BE2C (cell line): ENCODE measurements at regions not wholly inside any gene's neighbourhood (a gene's known extent, or its start where the extent isn't known, plus 50 kb on each side); places are given as distances from the start of the nearest gene placed in this dataset.

Source experiments
- DNase-seq: peaks from one replicate; pipeline ENCODE4 v3.0.0-alpha.2; 2020
- H3K27me3 ChIP-seq: fragments of 250-450 bp; sonication (Bioruptor Pico); 2 replicates; pipeline ENCODE4 v1.5.1; 2020; ENCODE audit warnings: mild to moderate bottlenecking
- H3K36me3 ChIP-seq: fragments of 250-450 bp; sonication (Bioruptor Pico); 2 replicates; pipeline ENCODE4 v1.5.1; 2020; ENCODE audit warnings: mild to moderate bottlenecking
- H3K4me1 ChIP-seq: fragments of 250-450 bp; sonication (Bioruptor Pico); 2 replicates; pipeline ENCODE4 v1.5.1; 2020
- H3K4me3 ChIP-seq: 2 replicates; pipeline ENCODE4 v1.5.1; 2011; ENCODE audit warnings: low read depth, low read length
- H3K9me3 ChIP-seq: fragments of 250-450 bp; sonication (Bioruptor Pico); 2 replicates; pipeline ENCODE4 v1.5.1; 2020
- TF ChIP-seq, protein P1 (sequence below): IDR thresholded peaks from 2 replicates; pipeline ENCODE4 v1.5.1; 2012; ENCODE audit warnings: mild to moderate bottlenecking, low read depth, low read length

DNA sequence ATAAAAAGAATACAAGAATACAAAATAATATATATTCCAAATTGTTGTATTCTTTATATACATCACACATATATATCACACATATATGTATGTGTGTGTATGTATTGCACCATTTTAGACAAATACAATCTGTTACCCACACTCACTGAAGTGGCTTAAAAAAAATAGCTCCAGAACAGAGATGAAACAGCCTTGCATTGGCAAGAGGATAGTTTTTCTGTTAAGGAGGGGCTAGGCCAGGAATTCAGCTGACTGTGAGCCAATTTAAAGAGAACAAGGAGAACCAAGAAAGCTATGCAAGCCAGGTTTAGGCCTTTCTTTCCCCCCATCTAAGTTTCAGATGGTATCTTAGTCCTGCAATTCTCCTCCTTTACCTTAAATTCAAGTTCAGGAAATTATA lies 257.5 kb downstream of the MZT1 start:
- H3K4me1 ChIP-seq, result no peaks in the 10 kb centered on the region
- DNase-seq, result no peak
- H3K4me3 ChIP-seq, result no peak overlapping the region
- no peaks in the 10 kb centered on the region for H3K36me3 ChIP-seq
- H3K27me3 ChIP-seq, result no peaks in the 10 kb centered on the region
- H3K9me3 ChIP-seq, result no peaks in the 10 kb centered on the region
- TF ChIP-seq, protein P1, sequence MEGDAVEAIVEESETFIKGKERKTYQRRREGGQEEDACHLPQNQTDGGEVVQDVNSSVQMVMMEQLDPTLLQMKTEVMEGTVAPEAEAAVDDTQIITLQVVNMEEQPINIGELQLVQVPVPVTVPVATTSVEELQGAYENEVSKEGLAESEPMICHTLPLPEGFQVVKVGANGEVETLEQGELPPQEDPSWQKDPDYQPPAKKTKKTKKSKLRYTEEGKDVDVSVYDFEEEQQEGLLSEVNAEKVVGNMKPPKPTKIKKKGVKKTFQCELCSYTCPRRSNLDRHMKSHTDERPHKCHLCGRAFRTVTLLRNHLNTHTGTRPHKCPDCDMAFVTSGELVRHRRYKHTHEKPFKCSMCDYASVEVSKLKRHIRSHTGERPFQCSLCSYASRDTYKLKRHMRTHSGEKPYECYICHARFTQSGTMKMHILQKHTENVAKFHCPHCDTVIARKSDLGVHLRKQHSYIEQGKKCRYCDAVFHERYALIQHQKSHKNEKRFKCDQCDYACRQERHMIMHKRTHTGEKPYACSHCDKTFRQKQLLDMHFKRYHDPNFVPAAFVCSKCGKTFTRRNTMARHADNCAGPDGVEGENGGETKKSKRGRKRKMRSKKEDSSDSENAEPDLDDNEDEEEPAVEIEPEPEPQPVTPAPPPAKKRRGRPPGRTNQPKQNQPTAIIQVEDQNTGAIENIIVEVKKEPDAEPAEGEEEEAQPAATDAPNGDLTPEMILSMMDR, result no peak

DNA sequence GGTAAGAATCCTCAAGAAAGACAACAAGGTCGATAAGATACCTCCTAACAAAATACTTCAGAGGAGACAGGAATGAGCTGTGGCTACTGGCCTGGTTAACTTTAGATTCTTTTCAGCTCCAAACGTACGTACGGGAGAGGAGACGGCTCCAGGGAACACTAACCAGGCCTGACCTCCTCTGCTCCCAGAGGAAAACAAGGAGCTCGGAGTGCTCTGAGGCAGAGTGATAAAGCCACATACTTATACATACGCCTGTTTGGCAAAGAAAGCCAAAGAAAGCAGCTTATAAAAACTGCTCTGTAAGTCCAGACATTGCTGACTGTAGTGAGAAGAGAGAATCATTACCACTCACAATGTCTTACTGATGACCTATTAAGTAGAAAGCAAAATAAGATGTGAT lies 263.9 kb downstream of the MZT1 start:
- DNase-seq, result peak; percentile 39
- TF ChIP-seq, protein P1, result no peak
- H3K27me3 ChIP-seq, result no peaks in the 10 kb centered on the region
- no peaks in the 10 kb centered on the region for H3K9me3 ChIP-seq
- H3K36me3 ChIP-seq, result no peaks in the 10 kb centered on the region
- no peak overlapping the region for H3K4me3 ChIP-seq
- H3K4me1 ChIP-seq, result 0 out of 2 replicates have a peak, but pooled peaks cover 4% of the 10 kb centered on the region

DNA sequence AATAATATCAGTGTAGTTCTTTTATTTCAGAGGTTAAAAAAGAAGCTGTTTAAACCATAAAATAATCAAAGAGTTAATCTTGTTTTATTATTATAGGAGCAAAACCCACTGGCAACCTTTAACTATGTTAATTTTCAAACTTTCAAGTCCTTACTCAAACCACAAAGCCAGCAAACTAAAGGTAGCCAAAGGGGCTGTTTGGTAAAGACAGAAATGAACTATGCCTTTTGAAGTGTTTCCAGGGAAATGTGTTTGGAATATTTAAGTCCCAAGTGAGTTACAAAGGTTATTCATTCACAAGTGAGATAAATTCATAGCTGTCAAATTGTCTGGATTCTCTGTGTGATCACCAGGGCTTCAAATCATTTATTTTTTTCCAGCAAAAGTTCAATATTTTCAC lies 264.7 kb downstream of the MZT1 start:
- Histone ChIP-seq H3K36me3 (no peaks in the 10 kb centered on the region), H3K27me3 (no peaks in the 10 kb centered on the region), H3K4me1 (0 out of 2 replicates have a peak, but pooled peaks cover 4% of the 10 kb centered on the region), H3K9me3 (no peaks in the 10 kb centered on the region), H3K4me3 (no peak overlapping the region)
- TF ChIP-seq, protein P1, result no peak
- no peak for DNase-seq

DNA sequence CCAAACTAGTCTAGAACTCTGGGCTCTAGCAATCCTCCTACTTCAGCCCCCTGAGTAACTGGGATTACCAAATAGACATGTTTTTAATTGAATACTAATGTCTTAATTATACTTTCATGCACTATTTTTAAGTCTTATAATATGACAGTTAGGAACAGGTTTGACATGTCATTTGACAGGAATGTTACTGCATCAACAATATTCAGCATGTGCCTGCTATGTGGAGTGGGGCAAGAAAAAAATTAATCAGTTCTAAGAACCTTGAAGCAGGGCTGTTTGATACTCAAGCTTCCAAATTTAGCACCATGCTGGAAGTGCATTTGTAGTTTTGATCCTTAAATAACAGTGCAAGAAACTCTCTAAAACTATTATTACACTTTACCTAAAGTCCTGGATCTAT lies 265.3 kb downstream of the MZT1 start:
- H3K9me3 ChIP-seq, result no peaks in the 10 kb centered on the region
- no peak for DNase-seq
- H3K36me3 ChIP-seq, result no peaks in the 10 kb centered on the region
- H3K4me3 ChIP-seq, result no peak overlapping the region
- 0 out of 2 replicates have a peak, but pooled peaks cover 4% of the 10 kb centered on the region for H3K4me1 ChIP-seq
- H3K27me3 ChIP-seq, result no peaks in the 10 kb centered on the region
- TF ChIP-seq, protein P1, result no peak

GRCh38 chr13:72458701-72459100 lies 268.7 kb downstream of the MZT1 start:
- DNase-seq, result no peak
- Histone ChIP-seq H3K36me3 (no peaks in the 10 kb centered on the region), H3K4me3 (no peak overlapping the region), H3K27me3 (no peaks in the 10 kb centered on the region), H3K9me3 (no peaks in the 10 kb centered on the region), H3K4me1 (0 out of 2 replicates have a peak, but pooled peaks cover 3% of the 10 kb centered on the region)
- TF ChIP-seq, protein P1, result no peak

DNA sequence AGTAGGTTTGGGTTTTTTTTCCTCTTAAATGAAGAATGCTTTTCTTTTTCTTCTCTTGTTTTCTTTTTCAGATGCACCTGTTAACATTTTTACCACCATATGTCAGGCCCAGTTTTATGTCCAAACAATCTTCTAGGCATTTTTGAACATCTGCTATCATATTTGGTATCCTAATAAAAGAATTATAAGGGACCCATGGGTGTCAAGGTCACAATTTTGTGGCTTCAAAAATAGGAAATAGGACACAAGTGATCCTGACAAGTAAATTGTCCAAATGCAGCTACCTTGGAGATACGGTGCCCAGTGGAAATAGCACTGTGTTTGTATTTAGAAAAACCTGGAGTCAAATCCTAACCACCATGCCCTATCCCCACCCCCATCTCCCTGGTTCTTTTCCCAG lies 270.3 kb downstream of the MZT1 start:
- no peak for DNase-seq
- Histone ChIP-seq H3K4me3 (no peak overlapping the region), H3K27me3 (no peaks in the 10 kb centered on the region), H3K4me1 (no peaks in the 10 kb centered on the region), H3K9me3 (no peaks in the 10 kb centered on the region), H3K36me3 (no peaks in the 10 kb centered on the region)
- TF ChIP-seq, protein P1, result no peak
